Activated CD4-positive, alpha-beta T cell treated with anti-CD3 and anti-CD28 coated beads, Interleukin-2, amount 10 ng/mL, durations not matched to agents 7 days and 5 days (primary cell): ENCODE measurements at regions not wholly inside any gene's neighbourhood (a gene's known extent, or its start where the extent isn't known, plus 50 kb on each side); places are given as distances from the start of the nearest gene placed in this dataset.

Experiments used
- CTCF ChIA-PET: fragments of 350-600 bp; sonication (Branson Sonifier 250); formaldehyde crosslinking; loops from one replicate; lab custom pipeline; 2021; ENCODE audit warnings: antibody characterized with exemption; lab: Charles Lee
- POLR2A ChIA-PET: fragments of 350-600 bp; sonication (Branson Sonifier 250); formaldehyde crosslinking; loops from one replicate; lab custom pipeline; 2021; ENCODE audit warnings: antibody characterized with exemption; lab: Charles Lee
- DNase-seq: peaks from one replicate; pipeline ENCODE4 v3.0.0-alpha.2; 2020
- H3K27ac Mint-ChIP-seq: one replicate; pipeline ENCODE4 v1.8.0; 2021; ENCODE audit warnings: mild to moderate bottlenecking, moderate library complexity, mixed read lengths
- H3K27me3 Mint-ChIP-seq: one replicate; pipeline ENCODE4 v1.8.0; 2021; ENCODE audit warnings: mixed read lengths
- H3K36me3 Mint-ChIP-seq: one replicate; pipeline ENCODE4 v1.8.0; 2021; ENCODE audit warnings: low read depth, mixed read lengths
- H3K4me1 Mint-ChIP-seq: one replicate; pipeline ENCODE4 v1.8.0; 2021; ENCODE audit warnings: mixed read lengths
- H3K4me3 Mint-ChIP-seq: one replicate; pipeline ENCODE4 v1.8.0; 2021; ENCODE audit warnings: mild to moderate bottlenecking, moderate library complexity, mixed read lengths
- H3K9me3 Mint-ChIP-seq: one replicate; pipeline ENCODE4 v1.8.0; 2021; ENCODE audit warnings: mixed read lengths

DNA sequence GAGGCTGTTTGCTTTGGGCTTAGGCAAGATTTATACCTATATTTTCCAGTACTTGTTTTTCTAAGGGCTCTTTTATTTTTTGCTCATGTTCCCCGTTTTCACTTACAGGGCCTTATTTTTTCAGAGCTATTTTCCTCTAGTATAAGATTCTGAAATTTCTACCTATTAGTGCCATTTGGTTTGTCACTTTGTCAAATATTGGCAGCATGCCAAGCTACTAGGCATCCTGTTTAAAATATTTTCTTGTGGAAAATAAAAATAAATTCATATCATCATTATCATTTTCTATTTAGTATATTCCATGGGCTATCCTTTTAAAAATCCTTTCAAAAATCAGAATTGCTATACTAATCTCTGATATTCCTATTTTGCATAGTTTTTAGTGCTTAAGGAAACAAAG, 64.8 kb upstream of the CHST9 start:
- Mint-ChIP-seq H3K4me3 (no peak overlapping the region), H3K4me1 (no peaks in the 10 kb centered on the region), H3K27ac (no peak overlapping the region), H3K9me3 (peaks cover under 1% of the 10 kb centered on the region), H3K27me3 (no peaks in the 10 kb centered on the region), H3K36me3 (no peaks in the 10 kb centered on the region)
- ChIA-PET CTCF (no interaction called here), POLR2A (no interaction called here)
- no peak for DNase-seq

DNA sequence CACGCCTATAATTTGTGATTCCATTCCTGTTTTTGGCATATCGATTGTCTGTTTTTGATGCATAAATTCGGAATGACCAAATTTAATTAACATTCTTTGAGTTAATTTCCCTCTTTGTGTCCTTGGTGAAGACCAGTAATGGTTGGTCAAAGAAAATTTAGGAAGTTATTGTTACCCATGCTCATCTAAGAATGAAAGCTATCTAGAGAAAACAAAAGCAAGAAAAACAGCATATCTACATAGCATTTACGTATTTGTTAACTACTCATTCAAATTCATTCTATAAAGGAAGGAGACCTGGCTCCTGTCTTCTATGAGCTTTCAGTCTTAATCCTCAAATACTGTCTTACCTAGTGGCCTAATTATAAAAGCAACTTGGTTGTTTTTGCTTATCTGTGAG, 59.2 kb upstream of the CHST9 start:
- no peak for DNase-seq
- H3K4me3 Mint-ChIP-seq: no peak overlapping the region
- ChIA-PET POLR2A (no interaction called here), CTCF (no interaction called here)
- H3K27me3 Mint-ChIP-seq: no peaks in the 10 kb centered on the region
- peaks cover 3% of the 10 kb centered on the region for H3K9me3 Mint-ChIP-seq
- no peaks in the 10 kb centered on the region for H3K4me1 Mint-ChIP-seq
- H3K36me3 Mint-ChIP-seq: no peaks in the 10 kb centered on the region
- no peak overlapping the region for H3K27ac Mint-ChIP-seq

DNA sequence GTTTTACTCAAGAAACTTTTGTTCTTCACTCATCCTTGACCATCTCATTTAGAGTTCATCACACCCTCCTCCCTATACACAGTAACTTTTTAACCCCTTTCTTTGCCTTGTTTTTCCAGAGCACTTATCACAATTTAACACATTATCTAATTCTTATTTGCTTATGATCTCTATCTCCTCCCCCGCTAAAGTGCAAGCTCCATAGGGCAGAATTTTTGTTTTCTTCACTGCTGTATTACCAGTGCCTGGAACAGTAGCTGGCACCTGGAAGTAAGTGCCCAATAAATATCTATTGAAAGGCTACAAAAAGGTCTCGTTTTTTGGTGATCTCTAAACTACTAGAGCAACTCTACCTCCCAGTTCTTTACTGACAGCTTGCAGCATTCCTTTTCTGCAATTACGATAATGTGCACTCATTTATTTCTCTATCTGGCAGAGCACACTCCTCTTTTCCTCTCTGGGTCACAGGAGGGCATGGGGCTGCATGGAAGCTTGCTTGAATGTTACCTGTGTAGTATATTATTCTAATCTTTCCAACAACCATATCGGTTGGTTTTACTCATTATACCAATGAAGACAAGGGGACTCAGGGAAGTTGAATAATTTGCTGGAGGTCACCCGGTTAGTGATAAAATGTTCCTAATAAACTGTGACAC, 57.4 kb upstream of the CHST9 start:
- Mint-ChIP-seq H3K4me1 (no peaks in the 10 kb centered on the region), H3K36me3 (no peaks in the 10 kb centered on the region)
- POLR2A ChIA-PET: no interaction called here

DNA sequence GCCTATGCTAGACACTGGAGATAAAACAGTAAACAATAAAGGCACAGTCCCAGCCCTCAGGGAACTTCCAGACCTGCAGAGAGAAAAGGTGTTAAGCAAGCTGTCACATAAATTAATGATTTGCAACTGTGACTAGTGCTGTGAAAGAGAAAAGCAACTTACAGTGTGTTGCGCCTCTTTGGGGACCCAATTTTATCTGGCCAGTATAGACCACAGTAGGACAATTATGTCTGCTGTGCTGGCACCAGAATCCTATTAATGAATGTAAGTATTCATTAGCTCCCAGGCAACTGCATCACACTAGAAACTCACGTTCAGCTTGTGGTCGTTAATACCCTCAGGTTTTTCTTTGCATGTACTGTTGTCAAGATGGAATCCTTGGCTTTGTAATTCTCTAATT, 55.3 kb upstream of the CHST9 start:
- no peaks in the 10 kb centered on the region for H3K4me1 Mint-ChIP-seq
- no peak for DNase-seq
- H3K9me3 Mint-ChIP-seq: peaks cover 6% of the 10 kb centered on the region
- H3K36me3 Mint-ChIP-seq: no peaks in the 10 kb centered on the region
- no peak overlapping the region for H3K27ac Mint-ChIP-seq
- POLR2A ChIA-PET: no interaction called here
- CTCF ChIA-PET: no interaction called here
- no peaks in the 10 kb centered on the region for H3K27me3 Mint-ChIP-seq
- H3K4me3 Mint-ChIP-seq: no peak overlapping the region

More for the DNA sequence above, 57.4 kb upstream of the CHST9 start:
- CTCF ChIA-PET: no interaction called here
- DNase-seq: no peak
- no peak overlapping the region for H3K27ac Mint-ChIP-seq
- peaks cover 6% of the 10 kb centered on the region for H3K9me3 Mint-ChIP-seq
- H3K27me3 Mint-ChIP-seq: no peaks in the 10 kb centered on the region
- H3K4me3 Mint-ChIP-seq: no peak overlapping the region

DNA sequence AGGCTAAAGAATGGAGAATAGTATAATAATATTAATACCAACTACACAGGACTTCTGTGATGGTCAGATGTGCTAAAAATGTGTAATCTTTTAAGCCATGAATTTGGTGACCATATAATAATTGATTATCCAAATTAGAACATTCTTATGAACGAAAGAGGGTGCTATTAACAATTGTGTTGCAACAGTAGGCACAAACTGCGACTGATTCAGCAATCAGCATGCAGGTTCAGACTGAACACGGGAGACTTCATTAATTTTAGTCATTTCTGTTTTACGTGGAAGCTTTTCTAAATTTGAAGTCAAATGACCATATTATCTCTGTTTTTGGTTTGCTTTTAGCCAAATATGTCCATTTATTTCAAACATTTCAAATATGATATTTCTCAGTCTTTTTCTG, 54.6 kb upstream of the CHST9 start:
- POLR2A ChIA-PET: no interaction called here
- Mint-ChIP-seq H3K27me3 (no peaks in the 10 kb centered on the region), H3K4me1 (no peaks in the 10 kb centered on the region), H3K36me3 (no peaks in the 10 kb centered on the region), H3K27ac (no peak overlapping the region), H3K9me3 (peaks cover 6% of the 10 kb centered on the region), H3K4me3 (no peak overlapping the region)
- DNase-seq: no peak
- CTCF ChIA-PET: no interaction called here

DNA sequence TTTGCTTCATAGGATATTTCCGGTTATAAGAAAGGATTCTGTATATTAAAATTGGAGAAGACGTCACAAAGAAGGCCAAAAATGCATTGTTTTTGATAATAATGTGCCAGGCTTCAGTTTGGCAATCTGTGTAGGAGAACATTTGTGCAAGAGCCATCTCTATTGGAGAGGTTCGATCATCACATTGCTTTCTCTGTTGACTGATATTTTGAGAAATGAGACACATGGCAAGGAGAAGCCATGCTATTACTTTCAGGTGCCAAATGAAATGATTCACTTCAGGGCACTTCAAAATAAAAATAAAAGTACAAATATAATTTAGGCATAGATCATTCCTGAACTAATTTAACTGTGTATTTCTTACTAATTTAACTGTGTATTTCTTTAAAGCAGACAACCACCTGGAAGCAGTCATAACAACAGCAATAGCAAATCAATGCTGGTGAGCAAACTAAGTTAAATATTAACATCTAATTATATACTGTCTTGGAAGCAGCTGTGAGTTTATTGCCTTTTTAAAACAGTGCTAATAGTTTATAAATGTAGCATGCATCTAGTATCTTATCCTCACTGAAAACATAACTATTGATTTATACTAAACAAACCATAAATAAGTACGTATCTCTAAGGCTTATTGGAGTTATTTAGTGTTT, 50.2 kb upstream of the CHST9 start:
- no peak for DNase-seq
- ChIA-PET POLR2A (no interaction called here), CTCF (no interaction called here)
- Mint-ChIP-seq H3K4me1 (no peaks in the 10 kb centered on the region), H3K9me3 (peaks cover 6% of the 10 kb centered on the region), H3K36me3 (no peaks in the 10 kb centered on the region), H3K27ac (no peak overlapping the region), H3K27me3 (no peaks in the 10 kb centered on the region), H3K4me3 (no peak overlapping the region)
